ENCODE measurements at regions not wholly inside any gene's neighbourhood (a gene's known extent, or its start where the extent isn't known, plus 50 kb on each side); places are given as distances from the start of the nearest gene placed in this dataset.
"Not testable (repeated sequence)": the region's sequence is repeated elsewhere in the genome, so short reads cannot be mapped to it uniquely, and the experiment has no call there.

- not testable (repeated sequence) for TF ChIP-seq YY1 (IDR thresholded peaks at IDR 0.05; ENCODE audit: insufficient read depth, insufficient read length); SUZ12 (IDR thresholded peaks at IDR 0.05; ENCODE audit: extremely low read depth, insufficient read depth, insufficient read length)
These were observed 76.6 kb upstream of the MON1B start for GRCh38 chr16:77114361-77114760.
